ENCODE measurements at regions not wholly inside any gene's neighbourhood (a gene's known extent, or its start where the extent isn't known, plus 50 kb on each side); places are given as distances from the start of the nearest gene placed in this dataset.

DNA sequence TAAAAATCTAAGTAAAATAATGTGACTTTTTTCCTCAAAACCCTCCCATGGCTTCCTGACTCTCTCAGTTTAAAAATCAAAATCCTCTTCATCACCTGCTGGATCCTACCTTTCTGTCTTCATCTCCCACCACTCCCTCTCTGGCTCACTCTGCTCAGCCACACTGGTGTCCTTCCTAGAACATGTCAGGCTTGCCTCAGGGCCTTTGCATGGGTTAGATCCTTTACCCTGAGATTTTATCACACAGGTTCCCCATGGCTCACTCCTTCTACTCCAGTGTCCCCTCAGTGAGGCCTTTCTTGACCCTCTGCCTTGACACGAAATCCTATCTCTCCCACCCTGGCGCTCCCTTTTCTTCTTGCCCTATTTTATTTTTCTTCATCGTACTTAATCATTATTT is 141.8 kb downstream of the RPL22L1 start:
- DNase-seq: no peak

DNA sequence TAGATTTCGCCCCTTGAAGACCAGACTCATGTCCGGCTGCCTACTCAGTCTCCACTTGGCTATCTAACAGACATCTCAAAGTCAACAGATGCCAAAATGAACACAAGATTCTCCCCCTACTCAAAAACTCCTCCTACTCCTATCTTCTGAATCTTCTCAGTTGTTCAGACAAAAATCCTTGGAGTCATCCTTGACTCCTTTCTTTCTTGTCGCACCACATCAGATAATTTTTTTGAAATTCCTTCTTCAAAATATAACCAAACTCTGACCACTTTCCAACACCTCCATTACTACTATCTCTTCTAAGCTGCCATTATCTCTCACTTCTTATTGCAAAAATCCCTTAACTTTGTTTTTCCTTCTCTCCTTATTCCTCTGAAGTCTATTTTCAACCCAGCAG is 141.9 kb upstream of the SLC7A14 start:
- DNase-seq: no peak

DNA sequence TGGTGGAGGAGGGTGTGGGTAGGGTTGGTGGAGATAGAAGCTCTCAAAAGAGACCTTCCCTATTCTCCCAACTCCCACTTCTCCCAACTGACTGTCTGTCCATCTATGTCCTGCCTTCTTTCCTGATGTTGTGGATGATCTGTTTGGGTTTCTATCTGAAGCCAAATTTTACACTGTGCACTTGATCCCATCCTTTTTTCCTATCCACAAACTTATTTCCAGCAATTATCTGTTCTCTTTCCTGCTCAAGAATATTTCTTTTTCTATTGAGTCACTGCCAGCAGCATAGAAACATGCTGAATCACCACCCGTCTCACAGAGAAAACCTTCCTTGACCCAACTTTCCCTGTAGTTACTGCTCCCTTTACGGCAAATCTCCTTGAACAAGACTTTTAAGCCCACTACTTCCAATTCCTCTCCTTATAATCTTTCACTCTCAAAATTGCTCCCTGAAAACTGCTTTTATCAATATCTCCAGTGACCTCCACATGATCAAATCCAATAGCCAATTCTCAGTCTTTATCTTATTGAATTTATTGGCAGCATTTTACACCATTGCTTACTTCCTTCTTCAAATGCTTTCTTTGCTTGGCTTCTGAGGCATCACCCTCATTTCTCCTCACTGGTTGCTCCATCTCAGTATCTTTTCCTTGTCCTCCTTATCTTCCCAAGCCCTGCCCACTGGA is 141.2 kb upstream of the SLC7A14 start:
- DNase-seq: no peak

DNA sequence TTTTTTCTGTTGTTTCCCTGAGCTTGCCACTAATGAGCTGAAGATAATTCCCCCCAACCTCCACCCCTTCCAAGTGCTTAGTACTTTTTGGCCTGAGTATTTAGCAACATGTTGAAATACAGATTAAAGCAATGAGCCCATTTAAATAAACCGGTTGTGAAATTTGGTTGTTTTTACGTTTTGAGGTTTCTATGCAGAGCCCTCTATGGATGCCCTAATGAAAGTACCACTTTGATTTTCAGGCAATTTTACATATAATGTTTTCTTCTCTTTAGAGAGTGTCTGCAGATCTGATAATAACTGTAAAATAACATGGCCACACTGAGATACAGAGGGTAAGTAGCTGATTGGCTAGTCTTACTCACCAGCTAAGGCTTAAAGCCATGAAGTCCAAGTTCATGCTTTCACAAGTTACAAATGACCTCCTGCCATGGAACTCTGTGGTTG is 139.4 kb upstream of the SLC7A14 start:
- DNase-seq: no peak

DNA sequence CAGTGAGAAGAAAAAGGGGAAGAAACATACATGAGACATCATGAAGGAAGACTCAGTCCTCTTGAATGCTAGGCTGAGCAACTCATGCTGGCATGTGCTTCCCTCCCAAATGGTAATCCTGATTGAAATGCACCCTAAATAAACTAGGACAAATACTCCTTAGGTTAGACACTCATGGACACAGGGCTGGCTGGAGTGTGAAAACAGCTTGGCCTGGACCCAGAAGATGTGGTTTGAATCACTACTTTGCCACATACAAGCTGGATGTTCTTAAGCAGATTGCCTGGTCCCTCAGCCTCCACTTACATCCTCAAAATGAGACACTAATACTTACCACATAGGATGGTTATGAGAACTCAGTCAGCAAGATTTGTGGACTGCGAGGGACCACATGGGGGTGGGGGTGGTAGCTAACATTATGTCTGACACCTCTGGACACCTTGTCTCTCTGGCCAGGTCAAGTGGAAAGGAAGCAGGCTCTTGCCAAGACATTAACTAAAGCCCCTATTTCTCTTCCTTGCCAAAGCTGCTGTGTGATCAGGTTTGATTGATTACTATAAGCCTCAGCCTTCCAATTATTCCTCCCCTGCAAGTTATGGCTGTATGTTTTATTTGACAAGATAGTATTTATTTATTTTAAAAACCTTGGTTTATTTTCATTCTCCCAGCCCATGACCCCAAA is 138.9 kb upstream of the SLC7A14 start:
- no peak for DNase-seq

DNA sequence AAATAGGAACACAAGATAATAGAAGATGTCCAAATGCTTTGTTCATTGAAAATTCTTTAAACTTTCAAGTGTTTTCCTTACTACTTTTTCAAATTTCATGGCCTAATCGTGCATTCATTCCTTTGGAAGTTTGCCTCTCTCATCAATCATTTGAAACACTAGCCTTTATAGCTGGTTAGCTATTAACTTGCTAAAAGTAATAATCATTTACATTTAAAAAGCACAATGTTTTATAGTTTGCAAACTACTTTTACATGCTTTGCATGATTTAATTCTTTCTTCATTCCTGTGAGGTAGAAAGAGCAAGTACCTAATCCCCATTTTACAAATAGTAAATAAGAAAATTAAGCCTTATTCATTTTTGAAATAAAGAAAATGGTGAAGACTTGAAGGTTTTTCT is 137.4 kb upstream of the SLC7A14 start:
- DNase-seq: no peak

DNA sequence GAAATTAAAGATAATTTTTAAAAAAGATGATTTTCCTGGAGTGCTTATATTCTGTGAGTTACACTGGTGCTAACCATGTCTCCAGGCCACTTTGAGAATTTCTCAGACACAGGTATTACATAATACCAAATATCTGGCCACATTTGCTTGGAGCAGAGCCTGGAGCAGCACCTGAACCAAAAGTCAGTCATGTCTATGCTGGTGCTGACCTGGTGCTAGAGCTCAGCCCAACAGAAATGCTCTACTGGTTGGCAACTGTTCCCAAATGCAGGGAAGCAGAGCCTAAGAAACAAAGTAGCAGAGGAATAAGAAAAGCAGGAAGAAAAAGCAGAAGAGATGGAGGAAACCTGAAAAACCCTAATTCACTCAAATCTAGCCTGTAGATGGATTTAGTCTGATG is 135.7 kb upstream of the SLC7A14 start:
- no peak for DNase-seq

DNA sequence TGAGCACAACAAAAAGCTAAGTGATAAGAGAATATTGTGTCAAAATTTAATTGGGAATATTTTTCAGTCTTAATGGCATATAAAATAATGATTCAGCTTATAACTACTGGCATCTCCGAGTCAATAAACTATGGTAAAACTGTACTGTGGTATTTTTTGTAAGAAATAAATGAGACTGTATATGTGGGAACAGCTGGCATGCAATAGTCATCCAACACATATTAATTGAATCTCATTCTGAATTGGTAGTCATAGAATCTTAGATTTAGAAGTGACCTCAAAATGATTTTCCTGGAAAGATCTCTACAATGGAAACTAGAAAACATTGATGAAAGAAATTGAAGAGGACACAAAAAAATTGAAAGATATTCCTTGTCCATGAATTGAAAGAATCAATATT is 133.4 kb upstream of the SLC7A14 start:
- DNase-seq: no peak

DNA sequence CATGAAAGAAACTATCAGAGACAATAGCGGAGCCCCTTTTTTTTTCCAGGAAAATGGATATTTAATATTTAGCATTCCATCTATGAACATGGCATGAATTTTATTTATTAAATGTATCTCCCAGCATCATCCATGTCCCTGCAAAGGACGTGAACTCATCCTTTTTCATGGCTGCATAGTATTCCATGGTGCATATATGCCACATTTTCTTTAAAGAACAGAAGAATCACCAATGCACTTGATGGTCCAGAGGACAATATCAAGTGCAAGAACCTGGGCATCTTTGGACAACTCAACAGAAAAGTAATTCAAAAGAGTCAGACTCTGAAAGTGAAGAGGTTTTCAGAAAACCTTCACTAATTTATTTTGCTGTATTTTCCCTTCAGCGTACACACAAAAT is 133.0 kb upstream of the SLC7A14 start:
- DNase-seq: no peak

DNA sequence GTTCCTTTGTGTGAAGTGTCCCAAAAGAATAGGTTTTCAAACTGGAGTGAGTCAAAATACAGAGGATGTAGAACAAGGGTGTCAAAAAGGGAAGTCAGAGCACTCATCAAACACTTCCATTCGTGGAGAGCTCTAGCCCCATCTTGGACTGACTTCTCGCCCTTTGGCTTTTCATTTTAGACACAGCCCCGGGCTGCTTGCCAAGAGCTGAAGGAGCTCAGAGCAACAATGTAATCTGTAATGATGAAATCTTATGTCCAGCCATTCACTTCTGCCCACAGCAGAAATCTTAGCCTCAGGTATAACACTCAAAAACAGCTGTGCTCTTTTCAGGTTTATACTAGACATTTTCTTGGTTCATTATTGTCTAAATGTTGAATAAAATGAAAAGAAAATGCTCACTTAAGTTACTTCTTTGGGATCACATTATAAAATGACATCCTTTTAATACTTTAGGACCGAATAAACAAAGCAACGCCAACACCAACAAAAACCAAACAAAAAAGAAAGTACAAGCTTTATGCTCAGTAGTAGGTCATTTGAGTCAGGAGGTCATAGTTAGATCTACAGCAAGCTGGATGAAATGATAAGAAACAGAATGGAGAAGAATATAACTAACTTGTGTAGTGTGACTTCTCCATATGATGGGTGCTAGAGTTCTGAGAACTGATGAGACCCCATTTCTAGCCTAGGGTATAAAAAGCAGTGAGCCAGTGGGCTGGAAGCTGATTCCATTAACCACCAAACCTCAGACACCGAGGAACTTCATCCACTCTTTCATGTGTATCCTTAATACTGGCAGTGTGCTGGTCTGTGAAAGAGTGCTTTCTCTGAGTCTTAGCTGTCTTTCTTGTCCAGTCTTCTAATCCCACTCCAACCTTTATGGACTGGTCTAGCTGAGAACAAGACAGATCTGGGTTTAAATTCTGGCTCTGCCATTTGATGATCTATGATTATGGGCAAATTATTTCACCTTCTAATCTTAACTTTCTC is 131.8 kb upstream of the SLC7A14 start:
- DNase-seq: no peak

DNA sequence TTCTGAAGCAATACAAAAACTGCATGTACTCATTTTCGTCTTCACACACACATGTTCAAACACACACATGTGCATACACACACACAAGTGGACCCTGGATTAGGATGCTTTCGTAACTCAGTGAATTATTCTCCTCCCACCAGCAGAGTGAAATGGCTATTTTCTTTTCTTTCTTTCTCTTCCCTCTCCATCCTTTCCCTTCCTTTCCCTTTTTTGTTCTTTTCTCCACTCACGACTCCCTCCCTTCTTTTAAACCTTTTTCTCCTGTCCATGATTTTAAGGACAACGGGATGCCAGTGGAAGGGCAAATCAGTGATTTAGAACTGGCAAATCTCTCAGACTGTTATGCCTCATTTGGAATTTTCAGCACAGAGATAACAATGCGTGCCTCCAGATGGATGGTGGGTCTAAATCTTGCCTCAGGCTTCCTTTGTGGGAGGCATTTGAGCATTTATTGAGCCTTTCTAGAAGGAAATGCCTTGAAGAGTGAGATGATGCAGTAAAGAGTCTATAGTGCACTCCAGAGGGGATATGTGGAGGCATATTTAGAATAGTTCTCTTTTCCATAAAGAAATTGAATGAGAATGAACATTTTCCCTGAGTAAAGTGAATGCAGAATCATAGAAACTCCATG is 130.4 kb upstream of the SLC7A14 start:
- no peak for DNase-seq

DNA sequence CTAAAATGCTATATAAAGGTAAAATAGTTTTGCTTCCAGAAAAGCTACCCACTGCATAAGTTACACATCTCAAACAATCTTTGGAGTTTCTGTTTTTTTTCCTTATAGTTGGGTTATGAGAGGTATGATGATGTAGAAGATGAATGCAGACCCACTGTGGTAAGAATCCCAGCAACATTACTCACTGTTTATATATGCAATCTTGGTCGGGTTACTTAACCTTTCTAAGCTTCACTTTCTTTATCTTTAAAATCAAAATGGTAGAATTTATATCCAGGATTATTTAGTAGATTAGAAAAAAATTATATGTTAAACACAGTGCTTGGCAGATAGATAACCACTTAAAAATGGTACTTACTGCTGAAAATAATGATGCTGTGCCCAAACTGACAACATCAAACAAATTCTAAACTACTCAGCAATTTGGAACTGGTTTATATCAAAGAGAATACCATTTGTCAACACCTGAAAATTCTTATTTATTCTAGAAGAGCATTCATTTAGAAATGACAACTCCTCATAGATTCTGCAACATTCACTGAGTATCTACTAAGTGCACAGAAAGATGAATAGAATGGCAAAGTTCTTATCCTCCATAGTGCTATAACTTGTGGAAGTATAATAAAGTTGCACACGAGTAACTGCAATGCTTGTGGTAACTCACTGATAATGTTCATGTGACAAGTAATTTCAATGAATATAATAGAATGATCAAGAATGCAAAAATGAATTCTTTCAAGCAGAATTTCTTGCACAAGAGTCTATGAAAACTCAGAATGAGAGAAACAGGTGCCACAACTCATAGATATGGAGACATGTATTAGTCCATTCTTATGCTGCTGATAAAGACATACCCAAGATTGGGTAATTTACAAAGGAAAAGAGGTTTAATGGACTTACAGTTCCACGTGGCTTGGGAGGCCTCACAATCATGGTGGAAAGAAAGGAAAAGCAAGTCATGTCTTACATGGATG is 129.0 kb upstream of the SLC7A14 start:
- DNase-seq: no peak

DNA sequence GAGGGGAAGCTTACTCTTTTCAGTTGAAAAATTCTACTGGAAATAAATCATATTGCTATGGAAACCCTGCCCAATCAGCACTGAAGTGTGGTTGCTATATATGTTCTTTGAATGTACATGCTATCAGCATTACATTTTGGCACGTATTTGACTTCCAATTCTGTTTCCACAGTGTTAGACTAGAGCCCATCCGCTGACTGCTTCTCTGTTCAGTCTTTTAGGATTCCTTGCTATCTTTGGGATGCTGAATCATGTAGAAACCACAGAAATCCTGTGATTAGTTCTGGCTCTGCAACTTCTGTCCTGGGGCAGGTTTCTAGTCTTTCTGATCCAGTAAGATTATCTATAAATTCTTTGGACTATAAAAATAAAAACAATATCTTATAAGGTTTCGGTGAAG is 128.2 kb upstream of the SLC7A14 start:
- no peak for DNase-seq

DNA sequence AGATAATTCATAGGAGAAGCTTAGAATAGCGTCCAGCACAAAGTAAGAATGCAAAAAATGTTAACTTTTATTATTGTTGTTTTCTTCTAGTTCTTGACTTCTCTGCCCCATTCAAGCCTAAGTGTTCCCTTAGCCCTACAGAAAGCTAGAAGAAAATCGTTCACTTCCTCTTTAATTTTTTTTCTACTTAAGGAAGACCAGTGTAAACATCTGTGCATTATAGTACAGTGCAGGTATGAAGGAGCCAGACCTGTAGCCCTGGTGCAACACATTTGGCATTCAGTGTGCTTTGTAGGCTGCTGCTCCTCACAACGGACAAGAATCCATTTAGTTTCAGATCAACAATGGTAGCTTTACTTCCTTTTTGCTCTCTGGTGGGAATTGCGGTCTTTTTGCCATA is 127.8 kb upstream of the SLC7A14 start:
- DNase-seq: no peak

DNA sequence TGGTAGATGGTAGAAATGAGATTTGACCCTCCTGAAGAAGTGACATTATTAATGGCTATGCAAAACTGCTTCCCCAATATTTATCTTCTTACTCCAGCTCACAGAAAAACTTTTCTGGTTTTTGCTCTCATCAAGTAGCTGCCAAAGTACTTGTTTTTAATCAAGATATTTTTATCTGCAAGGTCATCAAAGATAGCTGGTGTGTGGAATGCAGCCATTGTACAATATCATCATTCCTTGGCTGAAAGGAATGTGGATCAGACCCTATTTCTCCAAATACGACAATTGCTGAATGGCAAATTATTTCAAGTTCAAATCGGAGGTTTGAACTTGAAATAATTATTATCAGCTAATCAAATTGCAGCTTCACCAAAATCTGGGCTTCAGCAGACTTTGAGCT is 126.9 kb upstream of the SLC7A14 start:
- DNase-seq: no peak

DNA sequence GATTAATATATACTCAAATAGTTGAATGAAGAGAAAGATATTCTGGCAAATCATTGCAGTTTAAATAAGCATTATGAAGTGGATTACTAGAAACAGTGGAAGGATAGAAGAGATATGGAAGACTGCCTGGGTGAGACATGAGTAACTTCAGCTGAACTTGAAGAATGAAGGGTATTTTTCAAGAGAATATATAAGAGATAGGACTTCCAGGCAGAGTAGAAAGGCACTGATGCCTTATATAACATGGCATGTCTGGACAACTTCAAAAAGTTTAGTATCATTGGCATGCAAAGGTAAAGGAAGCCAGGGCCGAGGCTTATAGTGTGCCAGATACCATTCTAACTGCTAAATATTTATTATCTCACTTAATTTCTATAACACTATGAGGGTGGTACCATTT is 126.5 kb upstream of the SLC7A14 start:
- no peak for DNase-seq

DNA sequence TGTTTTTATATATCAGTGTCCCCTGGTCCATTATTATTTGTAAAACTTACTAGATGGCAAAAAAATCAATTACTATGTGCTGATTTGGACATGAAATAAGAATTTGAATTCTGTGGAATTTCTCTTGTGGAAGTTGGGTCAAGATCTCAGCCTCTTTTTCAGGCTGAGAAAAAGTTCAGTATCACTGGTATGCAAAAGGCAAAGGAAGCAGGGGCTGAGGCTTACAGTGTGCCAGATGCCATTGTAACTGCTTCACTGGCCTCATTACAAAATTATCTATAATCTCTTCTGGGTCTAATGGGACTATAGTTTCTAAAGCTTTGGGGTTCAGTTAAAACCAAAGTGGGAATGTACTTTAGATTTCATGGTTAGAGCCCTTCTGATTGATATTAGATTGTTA is 125.9 kb upstream of the SLC7A14 start:
- no peak for DNase-seq

DNA sequence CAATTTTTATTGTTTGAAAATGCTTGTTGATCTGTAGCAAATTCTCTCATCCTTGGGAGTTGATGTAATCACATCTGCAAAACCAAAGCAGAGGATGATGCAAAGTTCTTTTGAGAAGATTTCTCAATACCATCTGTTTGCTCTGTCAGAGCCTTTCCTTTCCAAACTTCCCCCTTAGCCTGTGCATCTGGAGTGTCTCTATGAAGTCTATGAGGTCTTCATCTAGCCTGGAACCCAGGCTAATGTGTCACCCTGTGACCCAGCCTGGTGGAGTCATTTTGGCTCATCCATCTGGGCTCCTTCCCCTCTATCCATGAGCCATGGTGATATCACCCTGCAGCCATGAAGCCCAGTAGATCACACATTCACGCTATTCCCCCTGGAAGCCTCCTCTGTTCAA is 123.2 kb upstream of the SLC7A14 start:
- DNase-seq: no peak

DNA sequence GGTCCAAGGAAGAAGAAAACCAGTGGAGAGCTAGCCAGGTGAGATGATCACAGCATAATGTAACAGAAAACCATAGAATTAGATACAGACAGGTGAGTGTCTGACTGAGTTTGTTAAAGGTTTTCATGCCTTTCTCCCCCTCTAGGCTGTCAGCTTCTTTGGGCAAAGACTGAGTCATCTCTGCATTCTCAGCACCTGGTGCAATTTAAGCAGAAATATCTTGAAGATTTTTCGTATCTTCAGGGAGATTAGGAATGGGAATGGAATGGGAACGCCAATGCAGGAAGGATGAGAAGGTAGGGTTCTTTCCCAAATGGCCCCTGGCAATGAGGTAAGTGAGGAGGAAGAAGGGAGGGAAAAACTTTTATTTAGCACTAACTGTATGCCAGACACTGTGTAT is 122.0 kb upstream of the SLC7A14 start:
- DNase-seq: no peak

DNA sequence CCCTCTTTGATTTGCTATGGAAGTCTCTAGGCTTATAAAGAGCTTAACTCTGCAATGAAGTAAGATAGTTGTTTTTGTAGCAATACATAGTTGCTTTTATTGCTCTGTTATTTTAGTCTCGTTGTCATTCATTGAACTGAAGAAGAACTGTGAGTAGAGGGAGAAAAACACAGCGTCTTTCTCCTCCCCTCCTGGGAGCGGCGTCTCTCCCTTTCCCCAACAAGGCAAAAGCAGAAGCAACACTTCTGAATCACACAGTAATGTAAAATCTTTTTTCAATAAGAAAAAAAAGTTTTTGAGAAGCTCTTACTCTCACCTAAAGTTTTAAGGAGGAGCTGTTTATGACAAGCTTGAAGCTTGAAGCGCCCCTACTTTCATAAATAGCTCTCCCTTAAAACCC is 119.3 kb upstream of the SLC7A14 start:
- no peak for DNase-seq

DNA sequence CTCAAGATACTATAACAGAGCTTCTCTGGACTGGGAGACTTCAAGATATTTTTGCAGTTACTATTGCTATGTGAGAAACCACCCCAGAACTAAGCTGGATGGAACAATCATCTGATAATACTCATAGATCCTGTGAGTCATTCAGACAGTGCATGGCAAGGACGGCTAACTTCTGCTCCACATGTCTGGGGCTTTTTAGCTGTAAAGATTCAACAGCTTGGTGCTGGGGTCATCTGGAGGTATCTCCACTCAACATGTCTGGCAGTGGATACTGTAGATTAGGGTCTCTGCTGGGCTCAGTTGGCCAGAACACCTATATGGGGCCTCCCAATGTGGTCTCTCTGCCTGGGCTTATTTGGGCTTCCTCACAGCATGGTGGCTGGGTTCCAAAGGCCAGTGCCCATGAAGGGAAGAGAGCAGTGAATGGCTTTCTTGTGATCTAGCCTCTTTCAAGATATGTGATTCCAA is 117.3 kb upstream of the SLC7A14 start:
- no peak for DNase-seq

All from NCI-H2171 (cell line).